ENCODE measurements at regions not wholly inside any gene's neighbourhood (a gene's known extent, or its start where the extent isn't known, plus 50 kb on each side); places are given as distances from the start of the nearest gene placed in this dataset.

GRCh38 chr15:29890336-29891095 is 68.2 kb upstream of the TJP1 start:
- peaks cover 3% of the 10 kb centered on the region for H3K9me3 Mint-ChIP-seq
- no peaks in the 10 kb centered on the region for H3K36me3 Mint-ChIP-seq
- no peak for ATAC-seq
- DNase-seq (ENCODE audit: low spot score): no peak
- no peak overlapping the region for H3K27ac Mint-ChIP-seq
- peaks cover 28 to 38% of the 10 kb centered on the region in 2 donors for H3K27me3 Mint-ChIP-seq
- H3K4me3 Mint-ChIP-seq: no peak overlapping the region
- H3K4me1 Mint-ChIP-seq (ENCODE audit: low read depth in 2 of 2): no peaks in the 10 kb centered on the region

- Mint-ChIP-seq H3K27me3 (peaks cover 25 to 38% of the 10 kb centered on the region in 2 donors), H3K9me3 (peaks cover 3% of the 10 kb centered on the region), H3K4me3 (no peak overlapping the region), H3K27ac (no peak overlapping the region), H3K36me3 (no peaks in the 10 kb centered on the region), H3K4me1 (ENCODE audit: low read depth in 2 of 2) (no peaks in the 10 kb centered on the region)
- DNase-seq (ENCODE audit: low spot score) (no peak), ATAC-seq (no peak)
Observed at GRCh38 chr15:29889542-29890329, 67.5 kb upstream of the TJP1 start.

GRCh38 chr15:29888646-29889045 is 66.4 kb upstream of the TJP1 start:
- H3K27me3 Mint-ChIP-seq: peaks cover 27 to 46% of the 10 kb centered on the region in 2 donors
- H3K4me1 Mint-ChIP-seq (ENCODE audit: low read depth in 2 of 2): no peaks in the 10 kb centered on the region

GRCh38 chr15:29887721-29888120 is 65.5 kb upstream of the TJP1 start:
- Mint-ChIP-seq H3K27ac (no peak overlapping the region), H3K4me1 (ENCODE audit: low read depth in 2 of 2) (no peaks in the 10 kb centered on the region), H3K9me3 (peaks cover 3% of the 10 kb centered on the region), H3K36me3 (no peaks in the 10 kb centered on the region), H3K27me3 (peaks cover 26 to 55% of the 10 kb centered on the region in 2 donors), H3K4me3 (no peak overlapping the region)
- DNase-seq (ENCODE audit: low spot score): no peak
- ATAC-seq: no peak

More at GRCh38 chr15:29888646-29889045, 66.4 kb upstream of the TJP1 start:
- Mint-ChIP-seq H3K4me3 (no peak overlapping the region), H3K9me3 (peaks cover 3% of the 10 kb centered on the region), H3K36me3 (no peaks in the 10 kb centered on the region), H3K27ac (no peak overlapping the region)
- ATAC-seq: no peak
- DNase-seq (ENCODE audit: low spot score): no peak

GRCh38 chr15:29885183-29885582 is 62.9 kb upstream of the TJP1 start:
- H3K9me3 Mint-ChIP-seq: no peaks in the 10 kb centered on the region

GRCh38 chr15:29883126-29883525 is 60.9 kb upstream of the TJP1 start:
- DNase-seq (ENCODE audit: low spot score): no peak
- no peak for ATAC-seq
- no peaks in the 10 kb centered on the region for H3K9me3 Mint-ChIP-seq
- H3K4me1 Mint-ChIP-seq (ENCODE audit: low read depth in 2 of 2): no peaks in the 10 kb centered on the region
- H3K27me3 Mint-ChIP-seq: peaks cover 18 to 56% of the 10 kb centered on the region in 2 donors
- H3K36me3 Mint-ChIP-seq: no peaks in the 10 kb centered on the region
- H3K4me3 Mint-ChIP-seq: no peak overlapping the region
- H3K27ac Mint-ChIP-seq: no peak overlapping the region

More at GRCh38 chr15:29885183-29885582, 62.9 kb upstream of the TJP1 start:
- no peaks in the 10 kb centered on the region for H3K4me1 Mint-ChIP-seq (ENCODE audit: low read depth in 2 of 2)
- ATAC-seq: no peak
- H3K27me3 Mint-ChIP-seq: peaks cover 23 to 61% of the 10 kb centered on the region in 2 donors
- no peaks in the 10 kb centered on the region for H3K36me3 Mint-ChIP-seq
- H3K27ac Mint-ChIP-seq: no peak overlapping the region
- no peak overlapping the region for H3K4me3 Mint-ChIP-seq
- DNase-seq (ENCODE audit: low spot score): no peak

GRCh38 chr15:29880886-29881285 is 58.6 kb upstream of the TJP1 start:
- Mint-ChIP-seq H3K4me1 (ENCODE audit: low read depth in 2 of 2) (no peaks in the 10 kb centered on the region), H3K27ac (no peak overlapping the region), H3K36me3 (no peaks in the 10 kb centered on the region), H3K9me3 (no peaks in the 10 kb centered on the region), H3K27me3 (peaks cover 17 to 49% of the 10 kb centered on the region in 2 donors), H3K4me3 (no peak overlapping the region)
- ATAC-seq: no peak
- no peak for DNase-seq (ENCODE audit: low spot score)

- no peak for ATAC-seq
- Mint-ChIP-seq H3K9me3 (no peaks in the 10 kb centered on the region), H3K27me3 (peaks cover 14 to 47% of the 10 kb centered on the region in 2 donors), H3K27ac (no peak overlapping the region), H3K4me1 (ENCODE audit: low read depth in 2 of 2) (no peaks in the 10 kb centered on the region), H3K4me3 (no peak overlapping the region), H3K36me3 (no peaks in the 10 kb centered on the region)
- no peak for DNase-seq (ENCODE audit: low spot score)
Observed at GRCh38 chr15:29880341-29880740, 58.1 kb upstream of the TJP1 start.

- Mint-ChIP-seq H3K4me1 (ENCODE audit: low read depth in 2 of 2) (no peaks in the 10 kb centered on the region), H3K9me3 (no peaks in the 10 kb centered on the region), H3K4me3 (no peak overlapping the region), H3K27ac (no peak overlapping the region), H3K27me3 (peaks cover 13 to 16% of the 10 kb centered on the region in 2 donors), H3K36me3 (no peaks in the 10 kb centered on the region)
- DNase-seq (ENCODE audit: low spot score): no peak
- no peak for ATAC-seq
Observed at GRCh38 chr15:29874977-29875376, 52.7 kb upstream of the TJP1 start.

GRCh38 chr15:29873947-29874411 is 51.7 kb upstream of the TJP1 start:
- DNase-seq (ENCODE audit: low spot score): no peak

GRCh38 chr15:29873264-29873663 is 51.0 kb upstream of the TJP1 start:
- DNase-seq (ENCODE audit: low spot score) (no peak), ATAC-seq (no peak)
- Mint-ChIP-seq H3K36me3 (no peaks in the 10 kb centered on the region), H3K9me3 (no peaks in the 10 kb centered on the region), H3K4me1 (ENCODE audit: low read depth in 2 of 2) (no peaks in the 10 kb centered on the region), H3K4me3 (no peak overlapping the region), H3K27me3 (peaks cover 12 to 20% of the 10 kb centered on the region in 2 donors), H3K27ac (no peak overlapping the region)

More at GRCh38 chr15:29873947-29874411, 51.7 kb upstream of the TJP1 start:
- H3K9me3 Mint-ChIP-seq: no peaks in the 10 kb centered on the region
- H3K27me3 Mint-ChIP-seq: peaks cover 12 to 19% of the 10 kb centered on the region in 2 donors
- H3K4me3 Mint-ChIP-seq: no peak overlapping the region
- H3K27ac Mint-ChIP-seq: no peak overlapping the region
- ATAC-seq: no peak
- no peaks in the 10 kb centered on the region for H3K36me3 Mint-ChIP-seq
- H3K4me1 Mint-ChIP-seq (ENCODE audit: low read depth in 2 of 2): no peaks in the 10 kb centered on the region

GRCh38 chr15:29872716-29873115 is 50.4 kb upstream of the TJP1 start:
- no peaks in the 10 kb centered on the region for H3K36me3 Mint-ChIP-seq
- no peak overlapping the region for H3K4me3 Mint-ChIP-seq
- no peak overlapping the region for H3K27ac Mint-ChIP-seq
- no peaks in the 10 kb centered on the region for H3K4me1 Mint-ChIP-seq (ENCODE audit: low read depth in 2 of 2)
- no peak for ATAC-seq
- no peak for DNase-seq (ENCODE audit: low spot score)
- no peaks in the 10 kb centered on the region for H3K9me3 Mint-ChIP-seq
- H3K27me3 Mint-ChIP-seq: peaks cover 12 to 20% of the 10 kb centered on the region in 2 donors

All from natural killer cell treated with Interleukin-12 subunit alpha and Interleukin-12 subunit beta and Interleukin-15 and Interleukin-18, amount 100 ng/mL, for 72 hours (primary cell).